ENCODE measurements at regions not wholly inside any gene's neighbourhood (a gene's known extent, or its start where the extent isn't known, plus 50 kb on each side); places are given as distances from the start of the nearest gene placed in this dataset.

DNA sequence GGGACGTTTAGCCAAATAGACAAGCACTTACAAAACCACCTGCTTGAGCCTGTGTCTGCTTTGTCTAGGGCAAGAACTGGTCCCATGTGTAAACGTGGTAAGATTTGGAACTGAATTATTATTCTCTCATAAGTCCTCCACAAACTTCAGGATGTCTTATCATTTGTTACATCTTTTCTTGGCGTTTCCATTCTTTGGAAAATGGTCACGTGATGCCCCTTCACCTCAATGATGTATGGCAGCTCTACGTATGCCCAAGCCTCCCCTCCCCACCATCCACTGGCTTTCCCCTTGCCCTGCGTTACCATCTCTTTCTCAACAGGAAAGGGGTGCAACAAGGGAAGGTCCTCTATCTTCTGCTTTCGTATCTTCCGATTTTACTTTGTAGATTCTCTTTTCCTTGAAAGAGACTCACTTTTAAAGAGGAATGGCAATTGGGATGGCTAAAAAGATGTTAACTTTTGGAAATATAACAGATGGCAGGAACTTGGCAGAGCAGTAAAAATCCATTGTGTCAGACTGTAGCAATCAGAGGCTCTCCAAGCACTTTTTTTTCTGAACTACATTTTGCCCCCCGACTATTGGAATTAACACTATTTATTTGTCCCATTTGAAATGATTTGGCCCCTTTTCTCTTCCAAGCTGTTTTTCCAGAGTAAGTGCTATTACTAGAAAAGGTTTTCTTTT, 117.6 kb downstream of the FAT3 start:
- Histone ChIP-seq H3K27me3 (ENCODE audit: control insufficient read depth, insufficient read depth, low read length) (no peaks in the 10 kb centered on the region), H3K4me3 (ENCODE audit: low read depth, low read length) (no peak overlapping the region), H3K9me3 (ENCODE audit: control insufficient read depth, insufficient read depth, low read length) (no peaks in the 10 kb centered on the region), H3K27ac (ENCODE audit: low read depth, low read length) (no peak overlapping the region)
- ChIA-PET CTCF (interaction anchor here (1.7 kb wide), 1 partner anchor 12 kb away, joined by 4 read pairs; no protein-coding TSS in a partner anchor), POLR2A (no interaction called here)
- no peak for DNase-seq (ENCODE audit: low read depth, low spot score)
- no peak for TF ChIP-seq CTCF (IDR thresholded peaks at IDR 0.05; ENCODE audit: low read depth, low read length)

DNA sequence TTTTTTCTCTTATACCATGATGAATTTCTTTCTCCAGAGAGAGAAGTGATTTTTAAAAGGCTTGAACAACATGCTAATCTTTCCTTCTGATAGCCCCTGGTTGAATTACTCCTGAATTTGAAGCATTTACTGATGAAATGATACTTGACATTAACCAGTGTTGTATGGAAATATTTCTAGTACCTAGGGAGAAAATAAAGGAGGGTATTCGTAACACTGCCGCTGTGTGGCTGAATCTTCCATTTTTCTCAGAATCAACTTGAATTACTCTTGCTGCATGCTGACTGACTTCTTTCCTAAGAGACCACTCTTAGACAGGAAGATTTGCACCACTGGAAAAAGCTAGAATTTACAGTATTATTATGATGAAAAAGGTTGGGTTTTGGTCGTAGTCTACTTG, 118.3 kb downstream of the FAT3 start:
- Histone ChIP-seq H3K27me3 (ENCODE audit: control insufficient read depth, insufficient read depth, low read length) (no peaks in the 10 kb centered on the region), H3K4me3 (ENCODE audit: low read depth, low read length) (no peak overlapping the region), H3K27ac (ENCODE audit: low read depth, low read length) (no peak overlapping the region), H3K9me3 (ENCODE audit: control insufficient read depth, insufficient read depth, low read length) (no peaks in the 10 kb centered on the region)
- no peak for DNase-seq (ENCODE audit: low read depth, low spot score)
- ChIA-PET POLR2A (no interaction called here), CTCF (no interaction called here)
- no peak for TF ChIP-seq CTCF (IDR thresholded peaks at IDR 0.05; ENCODE audit: low read depth, low read length)

DNA sequence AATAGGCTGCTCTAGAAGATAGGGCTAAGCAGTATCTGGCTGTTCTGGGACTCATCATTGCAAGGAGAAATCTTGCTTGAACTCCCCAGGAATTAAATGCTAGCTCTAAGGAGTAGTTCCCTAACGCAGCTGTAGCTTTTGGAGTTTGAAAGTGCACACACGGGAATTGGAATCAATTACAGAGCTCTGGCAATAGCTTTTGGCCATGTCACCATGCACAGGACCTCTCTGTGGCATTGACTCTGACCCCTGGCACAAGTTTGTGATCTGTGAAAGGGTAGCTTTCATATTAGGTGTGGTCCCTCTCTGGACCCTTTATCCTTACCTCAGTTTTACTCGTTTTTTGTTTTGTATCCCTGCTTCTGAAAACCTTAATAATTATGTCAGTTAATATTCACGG, 121.6 kb downstream of the FAT3 start:
- no peak for DNase-seq (ENCODE audit: low read depth, low spot score)
- Histone ChIP-seq H3K27ac (ENCODE audit: low read depth, low read length) (no peak overlapping the region), H3K4me3 (ENCODE audit: low read depth, low read length) (no peak overlapping the region), H3K27me3 (ENCODE audit: control insufficient read depth, insufficient read depth, low read length) (no peaks in the 10 kb centered on the region), H3K9me3 (ENCODE audit: control insufficient read depth, insufficient read depth, low read length) (no peaks in the 10 kb centered on the region)
- CTCF ChIA-PET: no interaction called here
- TF ChIP-seq CTCF (IDR thresholded peaks at IDR 0.05; ENCODE audit: low read depth, low read length): no peak
- POLR2A ChIA-PET: no interaction called here

DNA sequence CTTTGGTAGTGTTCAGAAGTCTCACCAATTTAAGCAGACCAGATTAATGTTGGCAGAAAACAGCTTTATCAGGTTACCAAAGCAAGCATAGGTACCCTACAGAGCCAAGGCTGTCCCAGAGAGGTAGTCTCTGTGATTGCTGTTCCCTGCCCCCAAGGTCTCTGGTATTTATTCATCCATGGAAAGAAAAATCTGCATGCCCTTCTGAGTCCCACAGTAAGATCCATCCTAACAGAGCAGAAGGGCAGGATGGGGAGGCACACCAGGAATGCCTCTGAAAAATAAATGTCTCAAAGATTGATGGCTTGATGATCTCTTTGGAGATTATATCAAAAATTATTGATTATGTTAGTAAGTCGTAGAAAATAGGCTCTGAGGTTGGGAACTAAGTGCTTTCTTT, 122.8 kb downstream of the FAT3 start:
- ChIA-PET POLR2A (no interaction called here), CTCF (no interaction called here)
- TF ChIP-seq CTCF (IDR thresholded peaks at IDR 0.05; ENCODE audit: low read depth, low read length): no peak
- H3K27ac ChIP-seq (ENCODE audit: low read depth, low read length): no peak overlapping the region
- no peaks in the 10 kb centered on the region for H3K9me3 ChIP-seq (ENCODE audit: control insufficient read depth, insufficient read depth, low read length)
- no peaks in the 10 kb centered on the region for H3K27me3 ChIP-seq (ENCODE audit: control insufficient read depth, insufficient read depth, low read length)
- DNase-seq (ENCODE audit: low read depth, low spot score): no peak
- H3K4me3 ChIP-seq (ENCODE audit: low read depth, low read length): no peak overlapping the region

DNA sequence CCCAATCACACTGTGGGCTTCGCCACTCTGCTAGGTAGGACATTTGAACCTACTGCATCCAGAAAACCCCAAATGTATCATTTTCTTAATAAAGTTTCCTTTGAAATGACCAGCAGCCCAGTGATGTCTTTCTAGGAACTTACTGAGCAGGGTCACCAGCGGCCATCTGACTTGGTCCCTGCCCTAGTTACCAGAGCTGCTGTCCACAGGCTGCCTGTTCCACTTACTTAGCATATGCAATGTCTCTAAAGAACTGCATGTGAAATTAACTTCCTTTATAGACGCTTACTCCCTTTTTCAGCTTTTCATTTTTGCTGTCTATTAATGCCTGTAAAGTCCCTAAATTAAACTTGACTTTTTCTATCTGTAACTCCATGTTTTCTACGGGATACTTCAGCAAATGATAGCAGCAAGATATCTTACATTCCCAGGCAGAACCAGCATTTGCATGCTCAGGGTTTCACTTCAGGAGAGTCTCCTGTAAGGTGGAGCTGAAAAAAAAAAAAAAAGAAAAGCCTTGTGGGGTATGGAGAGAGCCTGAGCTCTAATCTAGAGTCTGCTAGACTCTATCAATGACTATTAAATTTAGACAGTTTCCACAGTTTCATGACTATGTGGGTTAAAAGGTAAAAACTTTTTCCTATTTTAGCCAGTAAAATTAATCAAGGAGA, 125.0 kb downstream of the FAT3 start:
- Histone ChIP-seq H3K9me3 (ENCODE audit: control insufficient read depth, insufficient read depth, low read length) (no peaks in the 10 kb centered on the region), H3K27me3 (ENCODE audit: control insufficient read depth, insufficient read depth, low read length) (no peaks in the 10 kb centered on the region), H3K4me3 (ENCODE audit: low read depth, low read length) (no peak overlapping the region), H3K27ac (ENCODE audit: low read depth, low read length) (no peak overlapping the region)
- ChIA-PET POLR2A (no interaction called here), CTCF (no interaction called here)
- TF ChIP-seq CTCF (IDR thresholded peaks at IDR 0.05; ENCODE audit: low read depth, low read length): no peak
- no peak for DNase-seq (ENCODE audit: low read depth, low spot score)

All from AG04450 (cell line).